PFSK-1 (cell line): ENCODE measurements at regions not wholly inside any gene's neighbourhood (a gene's known extent, or its start where the extent isn't known, plus 50 kb on each side); places are given as distances from the start of the nearest gene placed in this dataset.

Experiments
- FOXP2 ChIP-seq: optimal IDR thresholded peaks from 2 replicates; pipeline ENCODE3; 2011; ENCODE audit warnings: borderline replicate concordance, control low read depth, inconsistent platforms; ENCODE audit not compliant: insufficient read depth; ENCODE audit errors: extremely low read length, extremely low read depth
- POLR2AphosphoS5 ChIP-seq: IDR thresholded peaks from 2 replicates; pipeline ENCODE4 v1.6.1; 2012; ENCODE audit warnings: low read depth, mild to moderate bottlenecking, control low read depth, low read length, moderate library complexity
- SIN3A ChIP-seq: IDR thresholded peaks from 2 replicates; pipeline ENCODE4 v1.6.1; 2012; ENCODE audit warnings: mild to moderate bottlenecking, low read length, moderate library complexity, borderline replicate concordance; ENCODE audit not compliant: insufficient read depth
- TAF1 ChIP-seq: IDR thresholded peaks from 2 replicates; pipeline ENCODE4 v1.6.1; 2012; ENCODE audit warnings: low read length, control low read depth, borderline replicate concordance; ENCODE audit not compliant: insufficient read depth
- TF ChIP-seq, protein P1 (sequence below), 2 experiments: IDR thresholded peaks; 2 replicates each; pipeline versions ENCODE4 v1.6.1 to v1.8.0; 2011 to 2012; ENCODE audit warnings: low read depth in 2 of 2, low read length in 2 of 2, control low read depth in 1 of 2, inconsistent platforms in 1 of 2, mild to moderate bottlenecking in 1 of 2, moderate library complexity in 1 of 2; ENCODE audit not compliant: insufficient read depth in 1 of 2

DNA sequence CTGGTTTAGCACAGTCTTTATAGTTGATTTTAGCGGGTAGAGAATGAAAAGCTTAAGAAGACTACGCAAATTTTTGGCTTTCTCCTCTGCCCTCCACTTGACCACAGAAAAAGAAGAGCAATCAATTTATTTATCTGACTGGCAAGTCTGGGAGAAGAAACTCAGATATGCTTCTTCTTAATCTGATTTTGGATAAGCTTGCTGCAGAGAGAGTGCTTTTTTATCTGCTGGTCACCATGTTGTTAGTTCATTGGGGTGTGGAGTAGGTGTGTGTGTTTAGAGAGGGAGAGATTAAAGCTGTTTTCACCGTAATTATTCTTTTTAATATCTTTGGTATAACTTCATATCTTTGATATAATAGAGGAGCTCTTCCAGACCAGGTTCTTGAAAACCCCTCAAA, 471.4 kb upstream of the SLC10A2 start:
- TF ChIP-seq POLR2AphosphoS5 (no peak), SIN3A (no peak), FOXP2 (no peak), TAF1 (no peak)
- TF ChIP-seq, protein P1, sequence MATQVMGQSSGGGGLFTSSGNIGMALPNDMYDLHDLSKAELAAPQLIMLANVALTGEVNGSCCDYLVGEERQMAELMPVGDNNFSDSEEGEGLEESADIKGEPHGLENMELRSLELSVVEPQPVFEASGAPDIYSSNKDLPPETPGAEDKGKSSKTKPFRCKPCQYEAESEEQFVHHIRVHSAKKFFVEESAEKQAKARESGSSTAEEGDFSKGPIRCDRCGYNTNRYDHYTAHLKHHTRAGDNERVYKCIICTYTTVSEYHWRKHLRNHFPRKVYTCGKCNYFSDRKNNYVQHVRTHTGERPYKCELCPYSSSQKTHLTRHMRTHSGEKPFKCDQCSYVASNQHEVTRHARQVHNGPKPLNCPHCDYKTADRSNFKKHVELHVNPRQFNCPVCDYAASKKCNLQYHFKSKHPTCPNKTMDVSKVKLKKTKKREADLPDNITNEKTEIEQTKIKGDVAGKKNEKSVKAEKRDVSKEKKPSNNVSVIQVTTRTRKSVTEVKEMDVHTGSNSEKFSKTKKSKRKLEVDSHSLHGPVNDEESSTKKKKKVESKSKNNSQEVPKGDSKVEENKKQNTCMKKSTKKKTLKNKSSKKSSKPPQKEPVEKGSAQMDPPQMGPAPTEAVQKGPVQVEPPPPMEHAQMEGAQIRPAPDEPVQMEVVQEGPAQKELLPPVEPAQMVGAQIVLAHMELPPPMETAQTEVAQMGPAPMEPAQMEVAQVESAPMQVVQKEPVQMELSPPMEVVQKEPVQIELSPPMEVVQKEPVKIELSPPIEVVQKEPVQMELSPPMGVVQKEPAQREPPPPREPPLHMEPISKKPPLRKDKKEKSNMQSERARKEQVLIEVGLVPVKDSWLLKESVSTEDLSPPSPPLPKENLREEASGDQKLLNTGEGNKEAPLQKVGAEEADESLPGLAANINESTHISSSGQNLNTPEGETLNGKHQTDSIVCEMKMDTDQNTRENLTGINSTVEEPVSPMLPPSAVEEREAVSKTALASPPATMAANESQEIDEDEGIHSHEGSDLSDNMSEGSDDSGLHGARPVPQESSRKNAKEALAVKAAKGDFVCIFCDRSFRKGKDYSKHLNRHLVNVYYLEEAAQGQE (IDR thresholded peaks at IDR 0.05; ENCODE audit: insufficient read depth in 1 of 2, low read depth in 2 of 2, low read length in 2 of 2), result no peak

DNA sequence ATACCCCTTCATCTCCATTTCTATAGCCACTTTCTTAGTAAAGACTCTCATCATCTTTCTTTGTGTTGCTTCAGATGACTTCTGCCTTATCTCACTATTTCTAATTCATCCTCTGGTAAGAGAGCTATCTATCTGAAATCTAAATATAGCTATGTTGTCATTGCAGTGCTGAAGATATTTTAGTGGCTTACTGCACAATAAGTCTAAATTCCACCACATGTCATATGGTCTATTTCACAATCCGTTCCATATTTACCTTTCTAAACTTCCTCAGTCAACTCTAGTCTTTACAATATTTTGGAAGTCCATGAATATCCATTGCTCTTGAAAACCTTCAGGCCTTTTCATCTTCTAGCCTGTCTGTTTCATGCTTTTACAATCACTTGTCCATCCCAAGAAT, 465.1 kb upstream of the SLC10A2 start:
- TF ChIP-seq TAF1 (no peak), SIN3A (no peak), POLR2AphosphoS5 (no peak), FOXP2 (no peak)
- TF ChIP-seq, protein P1 (IDR thresholded peaks at IDR 0.05; ENCODE audit: insufficient read depth in 1 of 2, low read depth in 2 of 2, low read length in 2 of 2), result no peak

- TF ChIP-seq, protein P1 (IDR thresholded peaks at IDR 0.05; ENCODE audit: insufficient read depth in 1 of 2, low read depth in 2 of 2, low read length in 2 of 2), result no peak
- no peak for TF ChIP-seq POLR2AphosphoS5
- no peak for TF ChIP-seq FOXP2
- no peak for TF ChIP-seq TAF1
- no peak for TF ChIP-seq SIN3A
These were observed 462.2 kb upstream of the SLC10A2 start for GRCh38 chr13:103528437-103528836.

GRCh38 chr13:103525530-103525929, 459.3 kb upstream of the SLC10A2 start:
- TF ChIP-seq FOXP2, result no peak
- TF ChIP-seq, protein P1 (IDR thresholded peaks at IDR 0.05; ENCODE audit: insufficient read depth in 1 of 2, low read depth in 2 of 2, low read length in 2 of 2), result no peak
- TF ChIP-seq POLR2AphosphoS5, result no peak
- no peak for TF ChIP-seq TAF1
- no peak for TF ChIP-seq SIN3A

DNA sequence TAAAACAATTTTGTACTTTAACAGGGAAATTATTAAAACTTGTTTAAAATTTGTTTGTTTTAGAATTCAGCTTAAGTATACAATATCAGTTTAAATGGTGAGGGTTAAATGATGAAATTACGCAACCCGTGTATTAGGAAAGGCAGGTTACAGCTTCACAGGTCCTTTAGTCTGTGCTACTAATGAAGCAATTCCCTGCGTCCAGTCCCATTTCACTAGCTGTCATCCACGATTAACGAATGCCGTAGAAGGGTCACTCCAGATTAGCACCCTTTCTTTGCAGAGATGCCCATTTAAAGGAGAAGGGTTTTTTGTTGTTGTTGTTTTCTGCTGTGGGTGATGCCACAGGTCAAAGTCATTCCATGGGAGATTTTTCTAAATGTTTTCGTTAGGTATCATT, 457.6 kb upstream of the SLC10A2 start:
- TF ChIP-seq TAF1, result no peak
- no peak for TF ChIP-seq POLR2AphosphoS5
- no peak for TF ChIP-seq SIN3A
- TF ChIP-seq, protein P1 (IDR thresholded peaks at IDR 0.05; ENCODE audit: insufficient read depth in 1 of 2, low read depth in 2 of 2, low read length in 2 of 2), result no peak
- TF ChIP-seq FOXP2, result no peak
